Bronchial epithelial cell (primary cell): ENCODE measurements at regions not wholly inside any gene's neighbourhood (a gene's known extent, or its start where the extent isn't known, plus 50 kb on each side); places are given as distances from the start of the nearest gene placed in this dataset.

ENCODE experiments used
- DNase-seq: peaks from one replicate; pipeline ENCODE4 v3.0.0-alpha.2; 2010; ENCODE audit warnings: low read depth
- FAIRE-seq: peaks from 2 replicates; lab custom pipeline; 2011; peaks lifted over from hg19 to GRCh38; lab: Jason Lieb, UNC
- H3K27me3 ChIP-seq: 2 replicates; pipeline ENCODE4 v1.5.1; 2011; ENCODE audit warnings: low read length; ENCODE audit not compliant: control insufficient read depth, insufficient read depth
- H3K36me3 ChIP-seq: 2 replicates; pipeline ENCODE4 v1.5.1; 2011; ENCODE audit warnings: low read length; ENCODE audit not compliant: control insufficient read depth, insufficient read depth
- H3K4me3 ChIP-seq: 2 replicates; pipeline ENCODE4 v1.5.1; 2011; ENCODE audit warnings: mild to moderate bottlenecking, low read depth, low read length, control low read depth
- CTCF ChIP-seq: IDR thresholded peaks from 2 replicates; pipeline ENCODE4 v1.5.1; 2011; ENCODE audit warnings: mild to moderate bottlenecking, moderate library complexity, low read length, control low read depth, inconsistent platforms; ENCODE audit not compliant: insufficient read depth, severe bottlenecking

- FAIRE-seq (no peak), DNase-seq (no peak)
- H3K36me3 ChIP-seq, result no peaks in the 10 kb centered on the region
- TF ChIP-seq CTCF, result no peak
- H3K4me3 ChIP-seq, result no peak overlapping the region
- no peaks in the 10 kb centered on the region for H3K27me3 ChIP-seq
Observed at GRCh38 chr4:20394512-20394911, 142.8 kb downstream of the SLIT2 start.

- no peak overlapping the region for H3K4me3 ChIP-seq
- peak; percentile 62 for DNase-seq
- TF ChIP-seq CTCF, result peak; percentile 67
Observed at GRCh38 chr4:20395160-20395773, 143.6 kb downstream of the SLIT2 start.

GRCh38 chr4:20403290-20403689 lies 151.6 kb downstream of the SLIT2 start:
- no peaks in the 10 kb centered on the region for H3K36me3 ChIP-seq
- FAIRE-seq (no peak), DNase-seq (no peak)
- H3K4me3 ChIP-seq, result no peak overlapping the region
- no peaks in the 10 kb centered on the region for H3K27me3 ChIP-seq
- TF ChIP-seq CTCF, result no peak

More at GRCh38 chr4:20395160-20395773, 143.6 kb downstream of the SLIT2 start:
- H3K27me3 ChIP-seq, result no peaks in the 10 kb centered on the region
- H3K36me3 ChIP-seq, result no peaks in the 10 kb centered on the region
- no peak for FAIRE-seq

- Histone ChIP-seq H3K27me3 (no peaks in the 10 kb centered on the region), H3K36me3 (no peaks in the 10 kb centered on the region), H3K4me3 (no peak overlapping the region)
- DNase-seq, result no peak
- FAIRE-seq, result no peak
- no peak for TF ChIP-seq CTCF
Observed at GRCh38 chr4:20403846-20404245, 152.1 kb downstream of the SLIT2 start.

- H3K36me3 ChIP-seq, result no peaks in the 10 kb centered on the region
- DNase-seq, result no peak
- no peaks in the 10 kb centered on the region for H3K27me3 ChIP-seq
- no peak overlapping the region for H3K4me3 ChIP-seq
- FAIRE-seq, result no peak
- TF ChIP-seq CTCF, result no peak
Observed at GRCh38 chr4:20408611-20409010, 156.9 kb downstream of the SLIT2 start.

DNA sequence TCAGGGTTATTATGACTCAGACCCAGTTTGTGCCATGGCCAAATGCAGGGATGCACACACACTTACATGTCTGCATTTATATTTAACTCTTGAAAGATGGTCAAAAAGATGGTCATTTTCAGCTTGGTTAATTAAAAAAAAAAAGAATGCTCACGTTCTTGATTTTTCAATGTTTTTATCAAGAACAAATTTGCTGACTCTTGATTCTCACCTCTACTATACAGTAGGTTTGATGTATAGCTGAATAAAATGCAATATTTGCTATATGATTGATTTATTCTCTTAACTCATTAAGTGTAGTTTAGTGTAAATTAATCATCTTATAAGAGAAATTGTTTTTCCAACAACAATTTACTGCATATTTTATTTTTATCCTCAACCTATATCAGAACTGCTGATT lies 160.4 kb downstream of the SLIT2 start:
- FAIRE-seq (no peak), DNase-seq (no peak)
- H3K4me3 ChIP-seq, result no peak overlapping the region
- no peak for TF ChIP-seq CTCF
- H3K27me3 ChIP-seq, result no peaks in the 10 kb centered on the region
- no peaks in the 10 kb centered on the region for H3K36me3 ChIP-seq
